GM21576 (cell line): ENCODE measurements at regions not wholly inside any gene's neighbourhood (a gene's known extent, or its start where the extent isn't known, plus 50 kb on each side); places are given as distances from the start of the nearest gene placed in this dataset.
"Not testable (repeated sequence)": the region's sequence is repeated elsewhere in the genome, so short reads cannot be mapped to it uniquely, and the experiment has no call there.

Source experiments
- ATAC-seq: cut with Tn5 transposase; IDR thresholded peaks from one replicate; pipeline ENCODE4 v1.9.1; 2021; ENCODE audit warnings: mild to moderate bottlenecking, moderate library complexity; ENCODE audit not compliant: unreplicated experiment

- no peak for ATAC-seq
Measured at GRCh38 chr13:54387625-54388024, 1359.0 kb downstream of the OLFM4 start.

GRCh38 chr13:54390841-54391240 lies 1362.2 kb downstream of the OLFM4 start:
- no peak for ATAC-seq

GRCh38 chr13:54394085-54394700 lies 1365.6 kb downstream of the OLFM4 start:
- no peak for ATAC-seq

GRCh38 chr13:54394908-54395307 lies 1366.3 kb downstream of the OLFM4 start:
- no peak for ATAC-seq

- ATAC-seq, result no peak
Measured at GRCh38 chr13:54402495-54402894, 1373.9 kb downstream of the OLFM4 start.

GRCh38 chr13:54415753-54416366 lies 1387.2 kb downstream of the OLFM4 start:
- ATAC-seq, result no peak

- ATAC-seq, result not testable (repeated sequence)
Measured at GRCh38 chr13:54422946-54423345, 1394.3 kb downstream of the OLFM4 start.

GRCh38 chr13:54424344-54424743 lies 1395.7 kb downstream of the OLFM4 start:
- no peak for ATAC-seq

GRCh38 chr13:54433493-54434206 lies 1405.0 kb downstream of the OLFM4 start:
- no peak for ATAC-seq

- ATAC-seq, result not testable (repeated sequence)
Measured at GRCh38 chr13:54440853-54441400, 1412.3 kb downstream of the OLFM4 start.

GRCh38 chr13:54445453-54445852 lies 1416.8 kb downstream of the OLFM4 start:
- no peak for ATAC-seq

GRCh38 chr13:54445865-54446264 lies 1417.3 kb downstream of the OLFM4 start:
- no peak for ATAC-seq

- ATAC-seq, result no peak
Measured at GRCh38 chr13:54449922-54450321, 1421.3 kb downstream of the OLFM4 start.

- no peak for ATAC-seq
Measured at GRCh38 chr13:54484166-54484565, 1455.6 kb downstream of the OLFM4 start.

GRCh38 chr13:54486421-54487166 lies 1458.0 kb downstream of the OLFM4 start:
- ATAC-seq, result no peak

- ATAC-seq, result no peak
Measured at GRCh38 chr13:54489359-54489758, 1460.7 kb downstream of the OLFM4 start.

GRCh38 chr13:54492995-54493394 lies 1464.4 kb downstream of the OLFM4 start:
- no peak for ATAC-seq

GRCh38 chr13:54511366-54511765 lies 1482.8 kb downstream of the OLFM4 start:
- ATAC-seq, result no peak

- no peak for ATAC-seq
Measured at GRCh38 chr13:54513254-54513653, 1484.6 kb downstream of the OLFM4 start.

GRCh38 chr13:54536112-54536511 lies 1507.5 kb downstream of the OLFM4 start:
- ATAC-seq, result no peak

GRCh38 chr13:54563286-54563685 lies 1534.7 kb downstream of the OLFM4 start:
- ATAC-seq, result no peak
